GM12874 (cell line): ENCODE measurements at regions not wholly inside any gene's neighbourhood (a gene's known extent, or its start where the extent isn't known, plus 50 kb on each side); places are given as distances from the start of the nearest gene placed in this dataset.
A peak's percentile ranks its signal among the peaks of the same experiment; 100 is the strongest.

Experiments
- TF ChIP-seq, protein P1 (sequence below): IDR thresholded peaks from 2 replicates; pipeline ENCODE4 v1.5.1; 2011; ENCODE audit warnings: low read depth, mild to moderate bottlenecking, control low read depth, low read length, moderate library complexity; ENCODE audit not compliant: insufficient read depth

GRCh38 chr2:223681125-223681524 lies 79.0 kb upstream of the SCG2 start:
- TF ChIP-seq, protein P1, sequence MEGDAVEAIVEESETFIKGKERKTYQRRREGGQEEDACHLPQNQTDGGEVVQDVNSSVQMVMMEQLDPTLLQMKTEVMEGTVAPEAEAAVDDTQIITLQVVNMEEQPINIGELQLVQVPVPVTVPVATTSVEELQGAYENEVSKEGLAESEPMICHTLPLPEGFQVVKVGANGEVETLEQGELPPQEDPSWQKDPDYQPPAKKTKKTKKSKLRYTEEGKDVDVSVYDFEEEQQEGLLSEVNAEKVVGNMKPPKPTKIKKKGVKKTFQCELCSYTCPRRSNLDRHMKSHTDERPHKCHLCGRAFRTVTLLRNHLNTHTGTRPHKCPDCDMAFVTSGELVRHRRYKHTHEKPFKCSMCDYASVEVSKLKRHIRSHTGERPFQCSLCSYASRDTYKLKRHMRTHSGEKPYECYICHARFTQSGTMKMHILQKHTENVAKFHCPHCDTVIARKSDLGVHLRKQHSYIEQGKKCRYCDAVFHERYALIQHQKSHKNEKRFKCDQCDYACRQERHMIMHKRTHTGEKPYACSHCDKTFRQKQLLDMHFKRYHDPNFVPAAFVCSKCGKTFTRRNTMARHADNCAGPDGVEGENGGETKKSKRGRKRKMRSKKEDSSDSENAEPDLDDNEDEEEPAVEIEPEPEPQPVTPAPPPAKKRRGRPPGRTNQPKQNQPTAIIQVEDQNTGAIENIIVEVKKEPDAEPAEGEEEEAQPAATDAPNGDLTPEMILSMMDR, result no peak

DNA sequence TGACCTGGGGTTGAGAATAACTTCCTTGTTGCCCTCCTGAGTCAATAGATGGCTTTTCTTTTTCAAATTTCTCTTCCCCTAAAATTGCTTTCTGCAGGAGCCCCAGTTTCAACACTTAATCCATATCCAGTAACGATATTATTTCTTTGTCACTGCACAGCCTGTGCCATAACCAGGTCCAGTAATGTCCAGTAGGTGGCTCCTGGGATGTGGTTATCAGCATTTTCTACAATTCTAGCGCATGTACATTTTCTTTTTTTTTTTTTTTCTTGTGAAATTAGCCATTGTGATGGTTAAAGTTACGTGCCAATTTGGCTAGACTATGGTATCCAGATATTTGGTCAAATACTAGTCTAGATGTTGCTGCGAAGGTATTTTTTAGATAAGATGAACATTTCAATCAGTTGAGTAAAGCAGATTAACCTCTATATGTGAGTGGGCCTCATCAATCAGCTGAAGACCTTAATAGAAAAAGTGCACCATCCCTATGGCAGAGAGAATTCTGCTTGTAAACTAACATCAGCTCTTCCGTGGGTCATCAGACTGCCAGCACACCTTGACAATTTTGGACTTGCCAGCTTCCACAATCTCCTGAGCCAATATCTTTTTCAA lies 72.9 kb upstream of the SCG2 start:
- TF ChIP-seq, protein P1, result peak; percentile 15; the same call in 1 of the 2 replicates

DNA sequence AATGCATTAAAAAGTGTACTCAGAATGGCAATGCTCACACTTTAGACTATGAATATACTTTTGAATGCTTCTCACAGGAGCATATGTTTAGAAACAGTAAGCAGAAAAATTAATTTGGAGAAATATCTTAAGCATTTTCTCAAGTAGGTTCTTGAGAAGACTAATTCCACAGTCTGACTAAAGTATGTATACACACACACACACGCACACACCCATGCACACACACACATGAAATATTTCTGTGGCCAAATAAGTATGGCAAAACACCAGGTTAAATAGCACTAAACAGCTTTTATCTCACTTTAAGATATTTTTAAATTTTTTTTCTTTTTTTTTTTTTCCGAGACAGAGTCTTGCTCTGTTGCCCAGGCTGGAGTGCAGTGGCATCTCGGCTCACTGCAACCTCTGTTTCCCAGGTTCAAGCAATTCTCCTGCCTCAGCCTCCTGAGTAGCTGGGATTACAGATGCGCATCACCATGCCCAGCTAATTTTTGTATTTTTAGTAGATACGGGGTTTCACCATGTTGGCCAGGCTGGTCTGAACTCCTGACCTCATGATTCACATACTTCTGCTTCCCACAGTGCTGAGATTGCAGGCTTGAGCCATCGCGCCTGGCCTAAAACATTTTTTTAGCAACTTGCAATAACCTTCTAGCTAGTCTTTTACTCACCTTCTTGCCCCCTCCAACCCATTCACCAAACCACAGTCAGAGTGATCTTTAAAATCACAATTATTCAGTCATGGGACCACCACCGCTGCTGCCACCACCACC lies 67.5 kb upstream of the SCG2 start:
- TF ChIP-seq, protein P1, result no peak

DNA sequence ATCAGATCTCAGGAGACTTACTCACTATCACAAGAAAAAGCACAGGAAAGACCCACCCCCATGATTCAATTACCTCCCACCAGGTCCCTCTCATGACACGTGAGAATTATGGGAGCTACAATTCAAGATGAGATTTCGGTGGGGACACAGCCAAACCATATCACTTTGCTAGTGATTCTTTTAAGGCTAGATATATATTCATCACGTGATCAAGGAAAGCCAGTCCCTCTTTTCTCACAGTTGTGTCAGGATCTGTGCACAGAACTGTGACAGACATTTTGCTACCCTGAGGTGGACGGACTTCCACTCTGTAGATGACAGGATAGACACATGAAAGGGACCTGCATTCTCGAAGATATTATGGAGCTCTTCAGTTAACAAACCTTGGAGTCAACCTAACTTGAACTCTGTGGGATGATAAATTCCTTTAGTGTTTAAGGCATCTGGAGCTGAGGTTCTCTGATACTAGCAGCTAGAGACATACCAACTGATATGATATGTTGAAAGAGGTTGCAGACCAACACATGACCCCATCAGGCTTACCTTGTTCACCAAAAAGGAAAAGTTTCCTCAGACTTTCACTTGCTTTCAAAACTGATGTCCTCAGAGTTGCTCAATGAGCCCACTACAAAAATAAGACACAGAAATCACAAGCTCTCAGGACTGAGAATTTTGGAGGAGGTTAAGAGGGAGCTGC lies 66.3 kb upstream of the SCG2 start:
- TF ChIP-seq, protein P1, result no peak

GRCh38 chr2:223654384-223654915 lies 52.3 kb upstream of the SCG2 start:
- TF ChIP-seq, protein P1, result no peak

- TF ChIP-seq, protein P1, result no peak
These were observed 50.7 kb upstream of the SCG2 start for GRCh38 chr2:223652902-223653301.

DNA sequence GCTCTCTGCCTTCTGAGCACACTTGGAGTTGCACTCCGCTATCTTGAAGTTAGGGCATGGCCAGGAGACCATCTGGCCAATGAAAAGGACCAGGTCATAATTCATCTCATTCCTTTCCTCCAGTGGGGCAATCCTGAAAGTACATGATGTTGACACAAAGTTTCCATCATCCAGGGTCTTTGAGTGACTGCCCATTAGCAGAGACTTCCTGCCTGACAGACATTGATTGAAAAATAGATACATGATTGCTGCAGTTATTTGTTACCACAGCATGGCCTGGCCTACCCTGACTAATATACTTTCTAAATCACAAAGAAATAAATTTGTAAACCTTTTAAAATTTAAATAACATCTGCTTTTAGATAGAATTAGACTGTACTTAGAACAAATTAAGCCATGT lies 50.0 kb upstream of the SCG2 start:
- TF ChIP-seq, protein P1, result no peak
